ENCODE measurements at regions not wholly inside any gene's neighbourhood (a gene's known extent, or its start where the extent isn't known, plus 50 kb on each side); places are given as distances from the start of the nearest gene placed in this dataset.

GRCh38 chr13:106432636-106433035 lies 102.8 kb downstream of the EFNB2 start (continued):
- TF ChIP-seq MAX (IDR thresholded peaks at IDR 0.05) (no peak), RAD21 (IDR thresholded peaks at IDR 0.05; ENCODE audit: low read depth) (no peak), SRF (IDR thresholded peaks at IDR 0.05; ENCODE audit: low read depth) (no peak), ATF3 (IDR thresholded peaks at IDR 0.05) (no peak), POLR2A (IDR thresholded peaks at IDR 0.05; ENCODE audit: borderline replicate concordance, extremely low read depth, insufficient read depth, insufficient read length) (no peak), SP1 (IDR thresholded peaks at IDR 0.05; ENCODE audit: low read depth) (no peak), EZH2phosphoT487 (IDR thresholded peaks at IDR 0.05; ENCODE audit: borderline replicate concordance) (no peak)

- ATAC-seq: no peak
- TF ChIP-seq FOSL1 (IDR thresholded peaks at IDR 0.05; ENCODE audit: low read depth): no peak
- TF ChIP-seq SP1 (IDR thresholded peaks at IDR 0.05; ENCODE audit: low read depth): no peak
- TF ChIP-seq CEBPB (IDR thresholded peaks at IDR 0.05; ENCODE audit: low read depth): no peak
- H3K4me2 ChIP-seq (ENCODE audit: low read length): no peak overlapping the region
Measured at GRCh38 chr13:106426909-106427308, 108.6 kb downstream of the EFNB2 start.

GRCh38 chr13:106425661-106426060 lies 109.8 kb downstream of the EFNB2 start:
- H2AFZ ChIP-seq (ENCODE audit: low read depth, low read length, poor library complexity, severe bottlenecking): no peak overlapping the region
- CTCF ChIA-PET: no interaction called here
- no peaks in the 10 kb centered on the region for H3K9me2 ChIP-seq (ENCODE audit: insufficient read depth)
- no peaks in the 10 kb centered on the region for H3K9me3 ChIP-seq (ENCODE audit: control insufficient read depth in 1 of 2, insufficient read depth in 1 of 2, low read depth in 1 of 2, low read length in 2 of 2)
- no peak for DNase-seq (ENCODE audit: low read depth, low spot score)
- no peak overlapping the region for H3K9ac ChIP-seq (ENCODE audit: low read length)
- no peaks in the 10 kb centered on the region for H3K27me3 ChIP-seq (ENCODE audit: insufficient read depth, low read length)
- POLR2A ChIA-PET: no interaction called here
- no peaks in the 10 kb centered on the region for H3K79me2 ChIP-seq (ENCODE audit: insufficient read depth, low read length)
- H3K4me2 ChIP-seq (ENCODE audit: low read length): no peak overlapping the region
- no peaks in the 10 kb centered on the region for H3K4me1 ChIP-seq (ENCODE audit: control insufficient read depth in 1 of 2, insufficient read depth in 2 of 2, low read length in 2 of 2)
- BruUV-seq (replicated peaks): no TSS peak
- TF ChIP-seq SRF (IDR thresholded peaks at IDR 0.05; ENCODE audit: low read depth): no peak
- no peaks in the 10 kb centered on the region for H3K36me3 ChIP-seq (ENCODE audit: control insufficient read depth in 1 of 2, insufficient read depth in 2 of 2, low read length in 2 of 2)
- no peaks in the 10 kb centered on the region for H4K20me1 ChIP-seq (ENCODE audit: insufficient read depth)
- intact Hi-C loops (cut with micrococcal nuclease): no loop called here
- no peak overlapping the region for H3K4me3 ChIP-seq (replicated peaks in 1 of 2; ENCODE audit: low read depth in 1 of 2, low read length in 2 of 2)
- RAD21 ChIA-PET (ENCODE audit: low non-redundant PET in 1 of 2, low total read pairs in 2 of 2, uncharacterized antibody in 2 of 2, unreplicated experiment in 2 of 2): no interaction called here
- ATAC-seq: no peak
- no peak overlapping the region for H3K27ac ChIP-seq (ENCODE audit: low read depth, low read length)

More at GRCh38 chr13:106426909-106427308, 108.6 kb downstream of the EFNB2 start:
- ChIA-PET RAD21 (ENCODE audit: low non-redundant PET in 1 of 2, low total read pairs in 2 of 2, uncharacterized antibody in 2 of 2, unreplicated experiment in 2 of 2) (no interaction called here), CTCF (no interaction called here), POLR2A (no interaction called here)
- Histone ChIP-seq H3K9me3 (ENCODE audit: control insufficient read depth in 1 of 2, insufficient read depth in 1 of 2, low read depth in 1 of 2, low read length in 2 of 2) (no peaks in the 10 kb centered on the region), H3K9me2 (ENCODE audit: insufficient read depth) (no peaks in the 10 kb centered on the region), H3K27ac (ENCODE audit: low read depth, low read length) (no peak overlapping the region), H3K4me1 (ENCODE audit: control insufficient read depth in 1 of 2, insufficient read depth in 2 of 2, low read length in 2 of 2) (no peaks in the 10 kb centered on the region), H3K79me2 (ENCODE audit: insufficient read depth, low read length) (no peaks in the 10 kb centered on the region), H3K4me3 (replicated peaks in 1 of 2; ENCODE audit: low read depth in 1 of 2, low read length in 2 of 2) (no peak overlapping the region), H3K9ac (ENCODE audit: low read length) (no peak overlapping the region), H4K20me1 (ENCODE audit: insufficient read depth) (no peaks in the 10 kb centered on the region), H3K36me3 (ENCODE audit: control insufficient read depth in 1 of 2, insufficient read depth in 2 of 2, low read length in 2 of 2) (no peaks in the 10 kb centered on the region), H3K27me3 (ENCODE audit: insufficient read depth, low read length) (no peaks in the 10 kb centered on the region), H2AFZ (ENCODE audit: low read depth, low read length, poor library complexity, severe bottlenecking) (no peak overlapping the region)
- DNase-seq (ENCODE audit: low read depth, low spot score): no peak
- BruUV-seq (replicated peaks): no TSS peak
- intact Hi-C loops (cut with micrococcal nuclease): no loop called here

All from HCT116 (cell line).